Kidney (tissue), 13 donors: ENCODE measurements at regions not wholly inside any gene's neighbourhood (a gene's known extent, or its start where the extent isn't known, plus 50 kb on each side); places are given as distances from the start of the nearest gene placed in this dataset.

Experiments used
- DNase-seq, 5 donors: peaks; one replicate each; pipeline ENCODE4 v3.0.0-alpha.2; 2013 to 2020
- FAIRE-seq: peaks from 2 replicates; lab custom pipeline; 2012; peaks lifted over from hg19 to GRCh38; lab: Jason Lieb, UNC
- H3K27ac ChIP-seq, 2 donors: one replicate each; pipeline ENCODE4 v1.7.0; 2013; ENCODE audit warnings: low read depth in 2 of 2, low read length in 2 of 2, inconsistent platforms in 1 of 2
- H3K27me3 ChIP-seq: one replicate; pipeline ENCODE4 v1.7.1; 2013; ENCODE audit warnings: low read length, inconsistent platforms; ENCODE audit not compliant: control insufficient read depth, insufficient read depth
- H3K36me3 ChIP-seq, 3 donors: one replicate each; pipeline versions ENCODE4 v1.7.0 to v1.7.1; 2013; ENCODE audit warnings: low read length in 3 of 3, control low read depth in 1 of 3, inconsistent platforms in 1 of 3; ENCODE audit not compliant: insufficient read depth in 3 of 3, control insufficient read depth in 2 of 3
- H3K4me1 ChIP-seq, 3 donors: one replicate each; pipeline versions ENCODE4 v1.7.0 to v1.7.1; 2013; ENCODE audit warnings: low read length in 3 of 3, inconsistent platforms in 1 of 3, low read depth in 1 of 3; ENCODE audit not compliant: control insufficient read depth in 2 of 3, insufficient read depth in 2 of 3
- H3K4me3 ChIP-seq, 3 donors: one replicate each; pipeline versions ENCODE4 v1.7.0 to v1.8.1; 2013; ENCODE audit warnings: low read length in 3 of 3, control low read depth in 1 of 3, inconsistent platforms in 1 of 3
- H3K9ac ChIP-seq, 3 donors: one replicate each; pipeline versions ENCODE4 v1.7.0 to v1.7.1; 2013; ENCODE audit warnings: low read length in 3 of 3, control low read depth in 1 of 3, inconsistent platforms in 1 of 3
- H3K9me3 ChIP-seq, 3 donors: one replicate each; pipeline versions ENCODE4 v1.7.0 to v1.7.1; 2013; ENCODE audit warnings: low read length in 3 of 3, control low read depth in 1 of 3, inconsistent platforms in 1 of 3; ENCODE audit not compliant: control insufficient read depth in 2 of 3, insufficient read depth in 1 of 3
- CTCF ChIP-seq: IDR thresholded peaks from 3 replicates; pipeline ENCODE4 v1.5.1; 2012; ENCODE audit warnings: mild to moderate bottlenecking, moderate library complexity, borderline replicate concordance; ENCODE audit not compliant: insufficient read depth; ENCODE audit errors: extremely low read depth
- intact Hi-C: fragments of 100-400 bp; cut with DNase I; formaldehyde crosslinking; loops from one replicate; pipeline ENCODE4 v1.11.1; 2022
- donor health status: control.
- donor health status: control.
- donor health status: control.
- donor health status: control.
- donor health status: control.
- donor health status: DM: yes; HTN: yes; CAD: no.
- donor health status: Normal renal cell carcinoma (clear cell type).

- Histone ChIP-seq H3K4me3 (no peak overlapping the region), H3K27ac (peak overlapping the region; percentile 49 to 61), H3K4me1 (peaks cover 25 to 28% (median 26%) of the 10 kb centered on the region in 3 donors), H3K9ac (peak overlapping the region in 1 of 3 donors; percentile 29), H3K36me3 (no peaks in the 10 kb centered on the region), H3K9me3 (no peaks in the 10 kb centered on the region), H3K27me3 (no peaks in the 10 kb centered on the region)
- FAIRE-seq (no peak), DNase-seq (peak in 1 of 5 donors; percentile 81)
- intact Hi-C loops, result loop anchor here (10.0 kb wide), 1 partner anchor 87 kb away; no protein-coding TSS in a partner anchor
- TF ChIP-seq CTCF, result no peak
These were observed 80.2 kb upstream of the PKDCC start for GRCh38 chr2:41967476-41968181.

- Histone ChIP-seq H3K27ac (peak overlapping the region in 1 of 2 donors; percentile 7), H3K4me1 (peaks cover 24 to 28% (median 26%) of the 10 kb centered on the region in 3 donors), H3K9ac (no peak overlapping the region), H3K36me3 (no peaks in the 10 kb centered on the region), H3K27me3 (no peaks in the 10 kb centered on the region), H3K9me3 (no peaks in the 10 kb centered on the region), H3K4me3 (no peak overlapping the region)
- FAIRE-seq (no peak), DNase-seq (no peak)
- intact Hi-C loops, result loop anchor here (10.0 kb wide), 1 partner anchor 87 kb away; no protein-coding TSS in a partner anchor
- TF ChIP-seq CTCF, result no peak
These were observed 79.6 kb upstream of the PKDCC start for GRCh38 chr2:41968182-41968578.

- peak in 2 of 5 donors; percentile 41 to 48 for DNase-seq
- H3K9ac ChIP-seq, result no peak overlapping the region
- peaks cover 4 to 8% (median 6%) of the 10 kb centered on the region in 3 donors for H3K4me1 ChIP-seq
- no peaks in the 10 kb centered on the region for H3K36me3 ChIP-seq
- no peaks in the 10 kb centered on the region for H3K9me3 ChIP-seq
- H3K27me3 ChIP-seq, result no peaks in the 10 kb centered on the region
- intact Hi-C loops, result no loop called here
- H3K27ac ChIP-seq, result no peak overlapping the region
- no peak for TF ChIP-seq CTCF
- no peak overlapping the region for H3K4me3 ChIP-seq
- FAIRE-seq, result no peak
These were observed 76.7 kb upstream of the PKDCC start for GRCh38 chr2:41970988-41971660.
